GM18505 (cell line): ENCODE measurements at regions not wholly inside any gene's neighbourhood (a gene's known extent, or its start where the extent isn't known, plus 50 kb on each side); places are given as distances from the start of the nearest gene placed in this dataset.

Source experiments
- ATAC-seq: cut with Tn5 transposase; IDR thresholded peaks from one replicate; pipeline ENCODE4 v1.9.1; 2021; ENCODE audit not compliant: unreplicated experiment
- POLR2A ChIP-seq: IDR thresholded peaks from 4 replicates; pipeline ENCODE4 v1.6.1; 2011; ENCODE audit warnings: borderline replicate concordance; ENCODE audit not compliant: insufficient read depth, insufficient read length; ENCODE audit errors: extremely low read depth

- no peak for TF ChIP-seq POLR2A
- no peak for ATAC-seq
Measured at GRCh38 chr5:119896826-119897536, 267.6 kb downstream of the FAM170A start.

- no peak for TF ChIP-seq POLR2A
Measured at GRCh38 chr5:119897537-119898370, 268.4 kb downstream of the FAM170A start.

GRCh38 chr5:119899981-119900380 is 270.6 kb downstream of the FAM170A start:
- TF ChIP-seq POLR2A, result no peak
- no peak for ATAC-seq

More at GRCh38 chr5:119897537-119898370, 268.4 kb downstream of the FAM170A start:
- ATAC-seq, result no peak

GRCh38 chr5:119902593-119902992 is 273.2 kb downstream of the FAM170A start:
- TF ChIP-seq POLR2A, result no peak
- ATAC-seq, result no peak

- no peak for ATAC-seq
- no peak for TF ChIP-seq POLR2A
Measured at GRCh38 chr5:119913425-119913824, 284.1 kb downstream of the FAM170A start.

GRCh38 chr5:119919279-119919678 is 289.9 kb downstream of the FAM170A start:
- no peak for ATAC-seq
- TF ChIP-seq POLR2A, result no peak

- TF ChIP-seq POLR2A, result no peak
- no peak for ATAC-seq
Measured at GRCh38 chr5:119926301-119926700, 296.9 kb downstream of the FAM170A start.

- TF ChIP-seq POLR2A, result no peak
- no peak for ATAC-seq
Measured at GRCh38 chr5:119928974-119929373, 299.6 kb downstream of the FAM170A start.

GRCh38 chr5:119930490-119930889 is 301.1 kb downstream of the FAM170A start:
- no peak for TF ChIP-seq POLR2A
- no peak for ATAC-seq

- TF ChIP-seq POLR2A, result no peak
- ATAC-seq, result no peak
Measured at GRCh38 chr5:119943148-119943547, 313.8 kb downstream of the FAM170A start.

- no peak for ATAC-seq
- no peak for TF ChIP-seq POLR2A
Measured at GRCh38 chr5:119945691-119946090, 316.3 kb downstream of the FAM170A start.

- no peak for ATAC-seq
- no peak for TF ChIP-seq POLR2A
Measured at GRCh38 chr5:119948162-119948561, 318.8 kb downstream of the FAM170A start.

GRCh38 chr5:119949426-119949999 is 320.2 kb downstream of the FAM170A start:
- TF ChIP-seq POLR2A, result no peak
- no peak for ATAC-seq

GRCh38 chr5:119951330-119951934 is 322.1 kb downstream of the FAM170A start:
- TF ChIP-seq POLR2A, result no peak
- no peak for ATAC-seq

- ATAC-seq, result no peak
- TF ChIP-seq POLR2A, result no peak
Measured at GRCh38 chr5:119953474-119953873, 324.1 kb downstream of the FAM170A start.
